ENCODE measurements at regions not wholly inside any gene's neighbourhood (a gene's known extent, or its start where the extent isn't known, plus 50 kb on each side); places are given as distances from the start of the nearest gene placed in this dataset.

DNA sequence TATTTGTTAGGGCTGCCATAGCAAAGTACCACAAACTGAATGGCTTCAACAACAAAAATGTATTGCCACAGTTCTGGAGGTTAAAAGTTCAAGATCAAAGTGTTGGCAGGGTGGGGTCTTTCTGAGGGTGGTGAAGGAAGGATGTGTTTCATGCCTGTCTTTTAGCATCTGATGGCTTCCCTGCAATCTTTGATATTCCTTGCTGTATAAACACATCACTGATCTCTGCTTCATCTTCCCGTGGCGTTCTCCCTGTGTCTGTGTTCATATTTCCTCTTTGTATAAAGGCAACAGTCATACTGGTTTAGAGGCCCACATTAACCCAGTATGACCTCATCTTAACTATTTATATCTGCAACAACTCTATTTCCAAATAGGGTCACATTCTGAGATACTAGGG lies 167.5 kb downstream of the BTG1 start:
- H3K27me3 Mint-ChIP-seq (ENCODE audit: low read depth, poor library complexity): peaks cover under 1% of the 10 kb centered on the region

DNA sequence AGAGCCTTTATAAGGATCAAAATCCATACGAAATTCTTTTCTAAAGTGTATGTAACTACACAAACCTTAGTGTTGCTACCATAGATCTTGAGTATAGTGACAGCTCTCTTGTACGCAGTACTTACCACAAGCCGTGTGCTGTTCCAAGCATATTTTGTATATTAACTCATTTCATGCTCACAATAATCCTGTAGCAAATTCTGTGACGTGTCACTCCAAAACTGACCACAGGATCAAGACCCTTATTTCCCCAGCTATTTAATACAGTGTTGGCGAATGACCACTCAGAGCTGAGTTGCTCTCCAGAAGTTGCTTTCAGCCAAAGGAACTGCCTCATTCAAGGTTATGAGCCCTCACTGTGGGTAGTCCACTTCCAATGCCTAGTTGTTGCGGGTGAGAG lies 169.8 kb downstream of the BTG1 start:
- H3K4me3 Mint-ChIP-seq: no peak overlapping the region
- H3K4me1 Mint-ChIP-seq: peaks cover 14% of the 10 kb centered on the region
- no peak for DNase-seq
- H3K27me3 Mint-ChIP-seq (ENCODE audit: low read depth, poor library complexity): no peaks in the 10 kb centered on the region
- peaks cover 13% of the 10 kb centered on the region for H3K9me3 Mint-ChIP-seq
- TF ChIP-seq, protein P1, sequence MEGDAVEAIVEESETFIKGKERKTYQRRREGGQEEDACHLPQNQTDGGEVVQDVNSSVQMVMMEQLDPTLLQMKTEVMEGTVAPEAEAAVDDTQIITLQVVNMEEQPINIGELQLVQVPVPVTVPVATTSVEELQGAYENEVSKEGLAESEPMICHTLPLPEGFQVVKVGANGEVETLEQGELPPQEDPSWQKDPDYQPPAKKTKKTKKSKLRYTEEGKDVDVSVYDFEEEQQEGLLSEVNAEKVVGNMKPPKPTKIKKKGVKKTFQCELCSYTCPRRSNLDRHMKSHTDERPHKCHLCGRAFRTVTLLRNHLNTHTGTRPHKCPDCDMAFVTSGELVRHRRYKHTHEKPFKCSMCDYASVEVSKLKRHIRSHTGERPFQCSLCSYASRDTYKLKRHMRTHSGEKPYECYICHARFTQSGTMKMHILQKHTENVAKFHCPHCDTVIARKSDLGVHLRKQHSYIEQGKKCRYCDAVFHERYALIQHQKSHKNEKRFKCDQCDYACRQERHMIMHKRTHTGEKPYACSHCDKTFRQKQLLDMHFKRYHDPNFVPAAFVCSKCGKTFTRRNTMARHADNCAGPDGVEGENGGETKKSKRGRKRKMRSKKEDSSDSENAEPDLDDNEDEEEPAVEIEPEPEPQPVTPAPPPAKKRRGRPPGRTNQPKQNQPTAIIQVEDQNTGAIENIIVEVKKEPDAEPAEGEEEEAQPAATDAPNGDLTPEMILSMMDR (IDR thresholded peaks at IDR 0.05): no peak
- no peak overlapping the region for H3K27ac Mint-ChIP-seq
- no peaks in the 10 kb centered on the region for H3K36me3 Mint-ChIP-seq (ENCODE audit: low read depth)

More for the DNA sequence above, 167.5 kb downstream of the BTG1 start:
- TF ChIP-seq, protein P1 (IDR thresholded peaks at IDR 0.05): no peak
- Mint-ChIP-seq H3K36me3 (ENCODE audit: low read depth) (no peaks in the 10 kb centered on the region), H3K27ac (no peak overlapping the region), H3K4me1 (peaks cover 14% of the 10 kb centered on the region), H3K9me3 (peaks cover 5% of the 10 kb centered on the region), H3K4me3 (no peak overlapping the region)
- DNase-seq: no peak

DNA sequence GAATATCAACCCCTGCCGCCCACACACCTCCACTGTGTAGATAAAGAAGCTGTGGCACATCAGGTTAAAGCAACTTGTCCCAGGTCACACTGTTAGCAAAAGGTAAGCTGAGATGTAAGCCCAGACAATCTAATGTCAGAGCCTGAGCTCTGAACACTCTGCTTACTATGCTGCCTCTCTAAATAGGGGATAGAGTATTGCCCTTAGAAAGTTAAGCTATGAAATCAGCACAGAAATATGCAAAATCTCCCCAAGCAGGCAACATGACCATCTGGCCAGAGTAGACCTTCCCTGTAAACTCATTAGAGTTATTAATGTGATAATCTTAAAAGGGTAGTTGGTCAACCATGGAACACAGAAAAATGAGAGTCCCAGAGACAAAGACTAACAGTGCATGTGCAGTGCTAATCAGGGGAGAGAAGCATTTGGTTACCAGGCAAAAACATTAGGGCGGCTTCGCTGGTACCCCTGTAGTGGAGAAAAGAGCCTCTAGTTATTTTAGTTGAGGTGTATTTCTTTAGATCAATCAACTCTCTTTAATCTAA lies 171.0 kb downstream of the BTG1 start:
- Mint-ChIP-seq H3K4me1 (peaks cover 14% of the 10 kb centered on the region), H3K27ac (peak overlapping the region; percentile 13)

DNA sequence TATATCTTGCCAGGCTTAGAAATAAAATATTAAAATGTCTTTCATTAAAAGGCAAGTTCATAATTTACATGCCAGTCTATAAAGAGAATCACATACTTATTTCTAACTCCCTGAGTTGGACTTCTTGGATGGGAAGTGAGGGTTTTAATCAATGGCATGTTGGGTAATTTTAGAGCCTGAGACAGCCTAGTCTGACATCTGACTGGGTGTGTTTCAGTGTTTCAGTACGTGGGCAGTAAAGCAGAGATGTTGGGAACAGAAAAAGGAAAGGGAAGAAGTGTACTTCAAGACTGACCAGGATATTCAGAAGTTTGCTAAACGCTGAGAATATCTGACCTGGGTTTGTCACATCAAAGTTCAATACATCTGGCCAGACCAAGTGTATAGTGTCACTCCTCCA lies 171.8 kb downstream of the BTG1 start:
- Mint-ChIP-seq H3K27me3 (ENCODE audit: low read depth, poor library complexity) (no peaks in the 10 kb centered on the region), H3K27ac (no peak overlapping the region), H3K9me3 (peaks cover 33% of the 10 kb centered on the region)

More for the DNA sequence above, 171.0 kb downstream of the BTG1 start:
- Mint-ChIP-seq H3K9me3 (peaks cover 25% of the 10 kb centered on the region), H3K36me3 (ENCODE audit: low read depth) (no peaks in the 10 kb centered on the region), H3K4me3 (no peak overlapping the region), H3K27me3 (ENCODE audit: low read depth, poor library complexity) (no peaks in the 10 kb centered on the region)
- DNase-seq: no peak
- TF ChIP-seq, protein P1 (IDR thresholded peaks at IDR 0.05): no peak

DNA sequence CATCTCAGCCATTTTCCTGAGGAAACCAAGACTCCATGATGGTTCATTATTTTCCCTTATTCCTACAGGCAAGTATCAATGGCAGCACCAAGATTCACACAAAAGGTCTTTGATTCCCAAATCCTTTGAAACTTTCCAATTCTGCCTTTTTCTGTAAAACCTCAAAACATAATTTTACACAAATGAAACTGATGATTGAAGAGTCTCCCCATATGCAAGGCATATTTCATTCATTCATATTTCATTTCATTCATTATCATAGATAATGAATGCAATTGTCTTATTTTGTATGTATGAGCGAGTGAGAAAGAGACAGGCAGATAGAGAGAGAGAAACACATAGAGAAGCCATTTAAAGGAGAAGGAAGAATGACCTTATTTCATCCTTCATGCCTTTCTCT lies 172.8 kb downstream of the BTG1 start:
- H3K4me3 Mint-ChIP-seq: no peak overlapping the region
- H3K4me1 Mint-ChIP-seq: peaks cover 8% of the 10 kb centered on the region
- no peaks in the 10 kb centered on the region for H3K36me3 Mint-ChIP-seq (ENCODE audit: low read depth)
- peaks cover 2% of the 10 kb centered on the region for H3K27me3 Mint-ChIP-seq (ENCODE audit: low read depth, poor library complexity)
- TF ChIP-seq, protein P1 (IDR thresholded peaks at IDR 0.05): no peak
- no peak for DNase-seq
- H3K9me3 Mint-ChIP-seq: peaks cover 33% of the 10 kb centered on the region
- H3K27ac Mint-ChIP-seq: no peak overlapping the region

More for the DNA sequence above, 171.8 kb downstream of the BTG1 start:
- TF ChIP-seq, protein P1 (IDR thresholded peaks at IDR 0.05): no peak
- H3K4me1 Mint-ChIP-seq: peaks cover 14% of the 10 kb centered on the region
- no peaks in the 10 kb centered on the region for H3K36me3 Mint-ChIP-seq (ENCODE audit: low read depth)
- H3K4me3 Mint-ChIP-seq: no peak overlapping the region
- DNase-seq: no peak

DNA sequence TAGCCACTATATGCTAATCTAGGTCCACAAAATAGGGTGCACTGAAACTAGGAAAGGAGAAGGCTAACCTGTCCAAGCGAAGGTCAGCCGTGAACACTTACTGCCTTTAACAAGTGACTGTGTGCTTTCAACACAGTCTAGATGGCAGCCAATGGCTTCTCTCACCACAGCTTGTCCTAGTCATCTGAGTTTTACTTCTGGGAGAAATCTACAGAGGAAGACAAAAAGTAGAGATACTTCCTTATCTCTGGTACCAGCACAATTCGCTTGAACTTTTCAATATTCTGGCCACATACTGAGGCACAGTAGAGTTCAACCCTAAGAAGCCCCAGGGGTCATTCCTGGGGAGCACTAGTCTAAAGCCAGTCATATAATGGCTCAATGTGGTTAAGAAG lies 176.9 kb downstream of the BTG1 start:
- TF ChIP-seq, protein P1 (IDR thresholded peaks at IDR 0.05): no peak
- Mint-ChIP-seq H3K4me3 (no peak overlapping the region), H3K27ac (no peak overlapping the region), H3K27me3 (ENCODE audit: low read depth, poor library complexity) (peaks cover 2% of the 10 kb centered on the region), H3K36me3 (ENCODE audit: low read depth) (no peaks in the 10 kb centered on the region), H3K4me1 (peaks cover 8% of the 10 kb centered on the region), H3K9me3 (peaks cover 27% of the 10 kb centered on the region)
- DNase-seq: no peak

All from nephron progenitor cell (in vitro differentiated cells).